Mucosa of rectum (tissue), 2 donors: ENCODE measurements at regions not wholly inside any gene's neighbourhood (a gene's known extent, or its start where the extent isn't known, plus 50 kb on each side); places are given as distances from the start of the nearest gene placed in this dataset.

ENCODE experiments used
- H3K27ac ChIP-seq, 2 donors: one replicate each; pipeline ENCODE4 v1.7.0; 2013; ENCODE audit warnings: inconsistent platforms in 2 of 2, low read depth in 2 of 2, low read length in 2 of 2
- H3K27me3 ChIP-seq, 2 donors: one replicate each; pipeline ENCODE4 v1.7.0; 2013; ENCODE audit warnings: low read length in 2 of 2; ENCODE audit not compliant: control insufficient read depth in 2 of 2, insufficient read depth in 2 of 2
- H3K36me3 ChIP-seq, 2 donors: one replicate each; pipeline ENCODE4 v1.7.0; 2013; ENCODE audit warnings: low read length in 2 of 2; ENCODE audit not compliant: control insufficient read depth in 2 of 2, insufficient read depth in 2 of 2
- H3K4me1 ChIP-seq, 2 donors: one replicate each; pipeline ENCODE4 v1.7.0; 2013; ENCODE audit warnings: low read length in 2 of 2, mild to moderate bottlenecking in 1 of 2; ENCODE audit not compliant: control insufficient read depth in 2 of 2, insufficient read depth in 2 of 2
- H3K4me3 ChIP-seq, 2 donors: one replicate each; pipeline ENCODE4 v1.7.0; 2013; ENCODE audit warnings: low read length in 2 of 2
- H3K9ac ChIP-seq, 2 donors: one replicate each; pipeline ENCODE4 v1.7.0; 2013; ENCODE audit warnings: low read length in 2 of 2, low read depth in 1 of 2, mild to moderate bottlenecking in 1 of 2
- H3K9me3 ChIP-seq, 2 donors: one replicate each; pipeline ENCODE4 v1.7.0; 2013; ENCODE audit warnings: low read length in 2 of 2; ENCODE audit not compliant: control insufficient read depth in 2 of 2
- donor health status: healthy.
- donor health status: Normal muscosa, but diverticular disease.

GRCh38 chr1:42047508-42047880 lies 105.7 kb upstream of the GUCA2B start:
- H3K27me3 ChIP-seq: no peaks in the 10 kb centered on the region
- H3K9me3 ChIP-seq: no peaks in the 10 kb centered on the region
- H3K9ac ChIP-seq: no peak overlapping the region
- H3K4me1 ChIP-seq: peaks cover 3% of the 10 kb centered on the region in 2 donors
- H3K36me3 ChIP-seq: no peaks in the 10 kb centered on the region
- no peak overlapping the region for H3K4me3 ChIP-seq
- H3K27ac ChIP-seq: no peak overlapping the region

GRCh38 chr1:42046761-42047507 lies 106.3 kb upstream of the GUCA2B start:
- Histone ChIP-seq H3K9ac (no peak overlapping the region), H3K4me1 (peaks cover 3% of the 10 kb centered on the region in 2 donors), H3K4me3 (no peak overlapping the region), H3K27me3 (no peaks in the 10 kb centered on the region), H3K9me3 (no peaks in the 10 kb centered on the region), H3K36me3 (no peaks in the 10 kb centered on the region), H3K27ac (no peak overlapping the region)

GRCh38 chr1:42044346-42044745 lies 108.9 kb upstream of the GUCA2B start:
- Histone ChIP-seq H3K9ac (no peak overlapping the region), H3K36me3 (no peaks in the 10 kb centered on the region), H3K4me1 (peaks cover 3% of the 10 kb centered on the region in 2 donors), H3K4me3 (no peak overlapping the region), H3K27ac (no peak overlapping the region), H3K9me3 (no peaks in the 10 kb centered on the region), H3K27me3 (no peaks in the 10 kb centered on the region)

GRCh38 chr1:42043811-42044210 lies 109.4 kb upstream of the GUCA2B start:
- no peaks in the 10 kb centered on the region for H3K9me3 ChIP-seq
- peaks cover 3% of the 10 kb centered on the region in 2 donors for H3K4me1 ChIP-seq
- H3K9ac ChIP-seq: no peak overlapping the region
- no peaks in the 10 kb centered on the region for H3K27me3 ChIP-seq
- no peak overlapping the region for H3K27ac ChIP-seq
- H3K36me3 ChIP-seq: no peaks in the 10 kb centered on the region
- no peak overlapping the region for H3K4me3 ChIP-seq

GRCh38 chr1:42043182-42043581 lies 110.0 kb upstream of the GUCA2B start:
- Histone ChIP-seq H3K27me3 (no peaks in the 10 kb centered on the region), H3K9me3 (no peaks in the 10 kb centered on the region), H3K9ac (no peak overlapping the region), H3K4me1 (peaks cover 3% of the 10 kb centered on the region in 2 donors), H3K36me3 (no peaks in the 10 kb centered on the region), H3K27ac (no peak overlapping the region), H3K4me3 (no peak overlapping the region)

GRCh38 chr1:42041031-42041430 lies 112.2 kb upstream of the GUCA2B start:
- no peak overlapping the region for H3K4me3 ChIP-seq
- no peak overlapping the region for H3K9ac ChIP-seq
- no peaks in the 10 kb centered on the region for H3K9me3 ChIP-seq
- H3K27ac ChIP-seq: no peak overlapping the region
- H3K4me1 ChIP-seq: peaks cover 3 to 7% of the 10 kb centered on the region in 2 donors
- H3K36me3 ChIP-seq: no peaks in the 10 kb centered on the region
- H3K27me3 ChIP-seq: no peaks in the 10 kb centered on the region

GRCh38 chr1:42040159-42040558 lies 113.1 kb upstream of the GUCA2B start:
- peaks cover 3 to 8% of the 10 kb centered on the region in 2 donors for H3K4me1 ChIP-seq
- no peaks in the 10 kb centered on the region for H3K27me3 ChIP-seq
- H3K9me3 ChIP-seq: no peaks in the 10 kb centered on the region
- H3K36me3 ChIP-seq: no peaks in the 10 kb centered on the region
- H3K27ac ChIP-seq: no peak overlapping the region
- H3K9ac ChIP-seq: no peak overlapping the region
- H3K4me3 ChIP-seq: no peak overlapping the region

- Histone ChIP-seq H3K4me1 (peaks cover 8 to 17% of the 10 kb centered on the region in 2 donors), H3K4me3 (no peak overlapping the region), H3K9ac (no peak overlapping the region), H3K27me3 (peaks cover 0 to under 1% of the 10 kb centered on the region in 2 donors), H3K9me3 (no peaks in the 10 kb centered on the region), H3K36me3 (no peaks in the 10 kb centered on the region), H3K27ac (no peak overlapping the region)
Observed at GRCh38 chr1:42038261-42038660, 114.9 kb upstream of the GUCA2B start.

- Histone ChIP-seq H3K36me3 (no peaks in the 10 kb centered on the region), H3K4me1 (peaks cover 7 to 17% of the 10 kb centered on the region in 2 donors), H3K9me3 (no peaks in the 10 kb centered on the region), H3K27me3 (peaks cover 0 to 2% of the 10 kb centered on the region in 2 donors), H3K4me3 (no peak overlapping the region), H3K27ac (no peak overlapping the region), H3K9ac (no peak overlapping the region)
Observed at GRCh38 chr1:42037586-42037985, 115.6 kb upstream of the GUCA2B start.

GRCh38 chr1:42037161-42037560 lies 116.0 kb upstream of the GUCA2B start:
- H3K27ac ChIP-seq: no peak overlapping the region
- no peaks in the 10 kb centered on the region for H3K9me3 ChIP-seq
- peaks cover 0 to 2% of the 10 kb centered on the region in 2 donors for H3K27me3 ChIP-seq
- H3K4me1 ChIP-seq: peaks cover 7 to 17% of the 10 kb centered on the region in 2 donors
- no peak overlapping the region for H3K4me3 ChIP-seq
- no peak overlapping the region for H3K9ac ChIP-seq
- no peaks in the 10 kb centered on the region for H3K36me3 ChIP-seq
